ENCODE measurements at regions not wholly inside any gene's neighbourhood (a gene's known extent, or its start where the extent isn't known, plus 50 kb on each side); places are given as distances from the start of the nearest gene placed in this dataset.

DNA sequence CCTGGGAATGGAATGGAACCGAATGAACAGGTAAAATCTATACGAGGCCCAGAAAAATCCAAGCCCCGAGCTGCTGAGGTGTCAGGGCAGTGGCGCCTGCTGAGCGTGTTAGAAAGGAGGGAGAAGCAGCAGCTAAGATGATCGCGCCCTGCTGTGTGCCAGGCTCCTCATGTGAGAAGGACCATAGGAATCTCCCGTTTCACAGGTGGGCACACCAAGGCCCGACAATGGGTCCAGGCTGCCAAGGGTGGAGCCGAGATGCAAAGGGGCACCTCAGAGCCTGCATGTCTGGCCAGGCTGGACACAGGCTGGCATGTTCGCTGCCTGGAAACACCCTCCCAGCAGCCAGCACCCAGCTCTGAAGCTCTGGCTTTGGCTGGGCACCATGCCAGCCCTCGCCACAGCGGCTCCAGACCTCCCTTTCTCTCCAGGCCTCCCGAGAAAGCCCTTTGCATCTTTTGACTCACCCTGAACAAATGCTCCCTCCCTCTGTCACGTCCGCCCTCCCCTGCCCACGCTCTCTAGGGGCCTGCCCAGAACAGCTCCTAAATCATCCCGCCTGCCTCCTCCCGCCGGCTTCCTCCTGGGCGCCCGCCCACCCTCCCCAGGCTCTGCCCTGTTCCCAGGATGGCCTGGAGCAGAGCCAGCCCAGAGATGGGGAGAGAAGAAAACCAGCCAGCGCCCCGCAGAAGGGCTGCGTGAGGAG lies 217.8 kb upstream of the GSE1 start:
- no peak overlapping the region for H3K4me3 ChIP-seq (IDR thresholded peaks at IDR 0.05; ENCODE audit: insufficient read depth, low read depth, low read length)
- H3K4me1 ChIP-seq (ENCODE audit: low read depth, poor library complexity, severe bottlenecking) = no peaks in the 10 kb centered on the region
- H3K9ac ChIP-seq = no peak overlapping the region
- peaks cover 73% of the 10 kb centered on the region for H3K27me3 ChIP-seq (ENCODE audit: insufficient read depth, low read depth)
- H2AFZ ChIP-seq (ENCODE audit: low read depth) = no peak overlapping the region
- no peaks in the 10 kb centered on the region for H3K79me2 ChIP-seq (ENCODE audit: insufficient read depth, low read depth)
- H3K36me3 ChIP-seq (ENCODE audit: insufficient read depth) = no peaks in the 10 kb centered on the region
- no peak overlapping the region for H3K27ac ChIP-seq
- no peaks in the 10 kb centered on the region for H4K20me1 ChIP-seq (ENCODE audit: insufficient read depth)
- TF ChIP-seq, protein P1, sequence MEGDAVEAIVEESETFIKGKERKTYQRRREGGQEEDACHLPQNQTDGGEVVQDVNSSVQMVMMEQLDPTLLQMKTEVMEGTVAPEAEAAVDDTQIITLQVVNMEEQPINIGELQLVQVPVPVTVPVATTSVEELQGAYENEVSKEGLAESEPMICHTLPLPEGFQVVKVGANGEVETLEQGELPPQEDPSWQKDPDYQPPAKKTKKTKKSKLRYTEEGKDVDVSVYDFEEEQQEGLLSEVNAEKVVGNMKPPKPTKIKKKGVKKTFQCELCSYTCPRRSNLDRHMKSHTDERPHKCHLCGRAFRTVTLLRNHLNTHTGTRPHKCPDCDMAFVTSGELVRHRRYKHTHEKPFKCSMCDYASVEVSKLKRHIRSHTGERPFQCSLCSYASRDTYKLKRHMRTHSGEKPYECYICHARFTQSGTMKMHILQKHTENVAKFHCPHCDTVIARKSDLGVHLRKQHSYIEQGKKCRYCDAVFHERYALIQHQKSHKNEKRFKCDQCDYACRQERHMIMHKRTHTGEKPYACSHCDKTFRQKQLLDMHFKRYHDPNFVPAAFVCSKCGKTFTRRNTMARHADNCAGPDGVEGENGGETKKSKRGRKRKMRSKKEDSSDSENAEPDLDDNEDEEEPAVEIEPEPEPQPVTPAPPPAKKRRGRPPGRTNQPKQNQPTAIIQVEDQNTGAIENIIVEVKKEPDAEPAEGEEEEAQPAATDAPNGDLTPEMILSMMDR (conservative IDR thresholded peaks at IDR 0.05; ENCODE audit: low read depth, low read length) = no peak
- H3K4me2 ChIP-seq = no peak overlapping the region

DNA sequence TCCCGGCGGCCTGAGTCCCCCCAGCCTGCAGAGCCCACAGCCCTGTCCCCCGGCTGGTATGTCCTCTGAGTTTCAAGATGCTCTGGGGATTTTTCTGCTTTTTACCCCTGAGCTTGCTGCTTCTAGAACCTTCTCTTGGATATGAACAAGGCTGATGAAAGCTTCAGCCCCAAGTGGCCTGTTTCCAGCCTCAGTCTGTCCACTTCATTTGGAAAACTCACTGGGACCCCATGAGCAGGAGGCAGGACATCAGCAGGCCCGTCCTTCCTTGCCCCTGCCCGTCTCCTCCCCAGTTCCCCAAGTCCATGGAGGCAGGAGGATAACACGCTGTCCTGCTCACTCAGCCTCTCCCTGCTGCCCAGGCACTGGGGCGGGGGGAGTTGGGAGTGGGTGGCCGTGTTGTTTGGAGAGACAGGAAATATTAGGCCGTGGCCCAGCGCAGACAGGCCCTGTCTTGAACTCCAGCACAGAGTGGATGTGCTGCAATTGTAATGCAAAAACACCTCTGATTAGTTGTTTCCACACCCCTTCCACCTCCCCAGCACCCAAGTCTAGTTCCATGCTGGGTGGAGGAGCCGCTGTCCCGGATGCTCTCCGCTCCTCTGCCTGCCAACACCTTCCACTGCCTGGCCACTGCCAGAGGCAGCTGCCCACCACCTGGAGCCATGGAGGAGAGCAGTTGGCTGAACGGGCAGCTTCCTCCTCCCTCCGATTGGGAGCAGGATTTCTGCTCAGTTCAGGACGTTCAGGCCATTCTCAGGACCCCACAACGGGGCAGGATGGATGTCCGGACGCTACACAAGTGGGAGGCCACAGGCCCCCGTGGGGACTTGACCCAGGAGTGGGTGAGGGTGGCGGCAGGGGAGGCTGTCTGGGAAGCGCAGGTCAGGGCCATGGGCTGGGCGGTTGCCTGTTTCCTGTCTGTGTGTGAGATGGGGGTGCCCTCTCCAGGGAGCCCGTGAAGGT lies 216.9 kb upstream of the GSE1 start:
- H3K27me3 ChIP-seq (ENCODE audit: insufficient read depth, low read depth) = peaks cover 67% of the 10 kb centered on the region
- H4K20me1 ChIP-seq (ENCODE audit: insufficient read depth) = no peaks in the 10 kb centered on the region
- H3K4me1 ChIP-seq (ENCODE audit: low read depth, poor library complexity, severe bottlenecking) = no peaks in the 10 kb centered on the region
- H3K4me2 ChIP-seq = no peak overlapping the region
- H3K9ac ChIP-seq = no peak overlapping the region
- no peak overlapping the region for H3K27ac ChIP-seq
- no peak overlapping the region for H3K4me3 ChIP-seq (IDR thresholded peaks at IDR 0.05; ENCODE audit: insufficient read depth, low read depth, low read length)
- H3K79me2 ChIP-seq (ENCODE audit: insufficient read depth, low read depth) = no peaks in the 10 kb centered on the region
- H2AFZ ChIP-seq (ENCODE audit: low read depth) = no peak overlapping the region
- H3K36me3 ChIP-seq (ENCODE audit: insufficient read depth) = no peaks in the 10 kb centered on the region
- TF ChIP-seq, protein P1 (conservative IDR thresholded peaks at IDR 0.05; ENCODE audit: low read depth, low read length) = no peak

DNA sequence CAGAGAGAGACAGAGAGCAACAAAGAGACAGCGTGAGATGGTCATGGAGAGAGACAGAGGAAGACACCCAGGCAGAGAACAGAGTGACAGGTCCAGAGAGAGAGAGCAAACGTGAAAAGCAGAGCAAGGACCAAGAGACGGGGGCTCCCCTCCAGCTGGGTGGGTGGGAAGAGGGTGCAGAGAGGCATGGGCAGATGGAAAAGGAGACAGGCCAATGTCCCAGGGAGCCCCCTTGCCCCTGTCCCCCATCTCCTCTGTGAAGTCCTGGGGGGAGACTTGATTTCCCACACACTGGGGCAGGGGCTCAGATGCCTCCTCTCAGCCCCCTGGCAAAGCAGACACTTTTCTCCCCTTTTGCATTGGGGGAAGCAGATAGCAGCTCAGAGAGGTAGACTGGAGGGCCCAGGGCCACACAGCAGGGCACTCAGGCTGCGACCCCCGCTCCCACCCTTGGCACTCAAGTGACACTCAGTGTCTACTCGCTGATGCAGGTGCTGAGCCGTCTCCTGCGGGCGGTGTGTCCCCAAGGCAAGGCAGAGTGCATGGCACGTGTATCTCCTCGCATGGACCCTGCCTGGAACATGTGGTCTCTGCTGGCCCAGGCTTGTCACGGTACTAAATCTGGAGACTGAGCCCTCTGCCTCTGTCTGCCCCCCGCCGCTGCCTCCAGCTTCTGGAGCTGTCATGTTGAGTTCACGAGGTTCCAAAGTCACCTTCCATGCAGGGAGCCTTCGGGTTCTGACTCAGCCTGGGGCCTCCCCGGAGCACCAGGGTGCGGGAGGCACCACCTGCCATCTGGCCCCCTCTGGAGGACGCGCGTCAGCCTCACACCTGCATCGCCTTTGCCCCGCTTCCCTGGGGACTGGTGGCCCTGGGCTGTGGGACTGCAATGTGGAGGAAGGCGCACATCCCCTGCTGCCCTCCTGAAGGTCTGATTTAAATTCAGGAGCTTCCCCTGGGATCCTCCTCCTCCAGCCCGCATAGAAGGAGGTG lies 215.9 kb upstream of the GSE1 start:
- Histone ChIP-seq H4K20me1 (ENCODE audit: insufficient read depth) (no peaks in the 10 kb centered on the region), H3K4me2 (no peak overlapping the region), H3K79me2 (ENCODE audit: insufficient read depth, low read depth) (no peaks in the 10 kb centered on the region), H3K4me1 (ENCODE audit: low read depth, poor library complexity, severe bottlenecking) (no peaks in the 10 kb centered on the region), H3K4me3 (IDR thresholded peaks at IDR 0.05; ENCODE audit: insufficient read depth, low read depth, low read length) (no peak overlapping the region), H3K27ac (no peak overlapping the region), H2AFZ (ENCODE audit: low read depth) (no peak overlapping the region), H3K9ac (no peak overlapping the region), H3K27me3 (ENCODE audit: insufficient read depth, low read depth) (peaks cover 58% of the 10 kb centered on the region), H3K36me3 (ENCODE audit: insufficient read depth) (no peaks in the 10 kb centered on the region)
- TF ChIP-seq, protein P1 (conservative IDR thresholded peaks at IDR 0.05; ENCODE audit: low read depth, low read length) = no peak

DNA sequence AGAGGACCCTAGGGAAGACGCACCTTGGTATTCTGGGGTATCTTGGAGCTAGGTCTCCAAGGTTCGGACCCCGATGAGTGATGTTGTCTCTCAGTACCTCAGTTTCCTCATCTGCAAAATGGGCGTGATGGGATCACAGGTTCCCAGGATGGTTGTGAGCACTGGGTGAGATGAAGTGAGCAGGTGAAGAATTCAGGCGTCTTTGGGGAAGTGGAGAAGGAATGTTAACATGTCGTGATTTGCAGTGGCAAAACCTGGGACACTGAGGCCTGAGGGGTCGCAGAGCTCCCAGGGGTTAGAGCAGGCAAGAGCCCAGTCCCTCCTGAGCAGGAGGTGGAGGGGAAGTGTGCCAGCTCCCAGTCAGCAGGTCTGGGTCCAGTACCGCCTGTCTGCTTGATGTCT lies 215.1 kb upstream of the GSE1 start:
- H4K20me1 ChIP-seq (ENCODE audit: insufficient read depth) = no peaks in the 10 kb centered on the region
- H3K27ac ChIP-seq = no peak overlapping the region
- H3K4me2 ChIP-seq = no peak overlapping the region
- H3K79me2 ChIP-seq (ENCODE audit: insufficient read depth, low read depth) = no peaks in the 10 kb centered on the region
- TF ChIP-seq, protein P1 (conservative IDR thresholded peaks at IDR 0.05; ENCODE audit: low read depth, low read length) = no peak
- H3K27me3 ChIP-seq (ENCODE audit: insufficient read depth, low read depth) = peaks cover 52% of the 10 kb centered on the region
- H3K4me1 ChIP-seq (ENCODE audit: low read depth, poor library complexity, severe bottlenecking) = no peaks in the 10 kb centered on the region
- no peak overlapping the region for H3K4me3 ChIP-seq (IDR thresholded peaks at IDR 0.05; ENCODE audit: insufficient read depth, low read depth, low read length)
- no peak overlapping the region for H2AFZ ChIP-seq (ENCODE audit: low read depth)
- no peaks in the 10 kb centered on the region for H3K36me3 ChIP-seq (ENCODE audit: insufficient read depth)
- H3K9ac ChIP-seq = no peak overlapping the region

All from KMS-11 (cell line).